ENCODE measurements at regions not wholly inside any gene's neighbourhood (a gene's known extent, or its start where the extent isn't known, plus 50 kb on each side); places are given as distances from the start of the nearest gene placed in this dataset.

GRCh38 chr3:83802801-83803200 is 1156.0 kb upstream of the CADM2 start:
- no peaks in the 10 kb centered on the region for H3K4me1 ChIP-seq (ENCODE audit: control insufficient read depth, extremely low read depth, insufficient read depth, low read length)
- no peaks in the 10 kb centered on the region for H3K79me2 ChIP-seq (ENCODE audit: control insufficient read depth, insufficient read depth, low read length)
- no peak for DNase-seq (ENCODE audit: low read depth in 2 of 2)
- H3K27me3 ChIP-seq (ENCODE audit: control insufficient read depth, insufficient read depth, low read length) = no peaks in the 10 kb centered on the region
- TF ChIP-seq, protein P1, sequence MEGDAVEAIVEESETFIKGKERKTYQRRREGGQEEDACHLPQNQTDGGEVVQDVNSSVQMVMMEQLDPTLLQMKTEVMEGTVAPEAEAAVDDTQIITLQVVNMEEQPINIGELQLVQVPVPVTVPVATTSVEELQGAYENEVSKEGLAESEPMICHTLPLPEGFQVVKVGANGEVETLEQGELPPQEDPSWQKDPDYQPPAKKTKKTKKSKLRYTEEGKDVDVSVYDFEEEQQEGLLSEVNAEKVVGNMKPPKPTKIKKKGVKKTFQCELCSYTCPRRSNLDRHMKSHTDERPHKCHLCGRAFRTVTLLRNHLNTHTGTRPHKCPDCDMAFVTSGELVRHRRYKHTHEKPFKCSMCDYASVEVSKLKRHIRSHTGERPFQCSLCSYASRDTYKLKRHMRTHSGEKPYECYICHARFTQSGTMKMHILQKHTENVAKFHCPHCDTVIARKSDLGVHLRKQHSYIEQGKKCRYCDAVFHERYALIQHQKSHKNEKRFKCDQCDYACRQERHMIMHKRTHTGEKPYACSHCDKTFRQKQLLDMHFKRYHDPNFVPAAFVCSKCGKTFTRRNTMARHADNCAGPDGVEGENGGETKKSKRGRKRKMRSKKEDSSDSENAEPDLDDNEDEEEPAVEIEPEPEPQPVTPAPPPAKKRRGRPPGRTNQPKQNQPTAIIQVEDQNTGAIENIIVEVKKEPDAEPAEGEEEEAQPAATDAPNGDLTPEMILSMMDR (conservative IDR thresholded peaks at IDR 0.05 in 1 of 2, IDR thresholded peaks at IDR 0.05 in 1 of 2; ENCODE audit: low read depth in 1 of 2, low read length in 2 of 2) = no peak
- no peak for TF ChIP-seq EZH2 (IDR thresholded peaks at IDR 0.05; ENCODE audit: low read length, missing control alignments)
- no peaks in the 10 kb centered on the region for H4K20me1 ChIP-seq (ENCODE audit: control insufficient read depth, extremely low read depth, insufficient read depth, low read length)
- no peak overlapping the region for H2AFZ ChIP-seq (ENCODE audit: low read length)
- no peaks in the 10 kb centered on the region for H3K9me3 ChIP-seq (ENCODE audit: control insufficient read depth, insufficient read depth, low read depth, low read length)
- no peak overlapping the region for H3K27ac ChIP-seq (ENCODE audit: insufficient read depth, low read length)
- H3K4me2 ChIP-seq (ENCODE audit: extremely low read depth, insufficient read depth, low read length) = no peak overlapping the region
- H3K4me3 ChIP-seq (replicated peaks in 1 of 4; ENCODE audit: control extremely low read depth in 1 of 4, insufficient read depth in 1 of 4, low read depth in 3 of 4, low read length in 4 of 4) = no peak overlapping the region
- H3K36me3 ChIP-seq (ENCODE audit: control insufficient read depth, insufficient read depth, low read length) = no peaks in the 10 kb centered on the region
- H3K9ac ChIP-seq (ENCODE audit: insufficient read depth, low read length) = no peak overlapping the region

DNA sequence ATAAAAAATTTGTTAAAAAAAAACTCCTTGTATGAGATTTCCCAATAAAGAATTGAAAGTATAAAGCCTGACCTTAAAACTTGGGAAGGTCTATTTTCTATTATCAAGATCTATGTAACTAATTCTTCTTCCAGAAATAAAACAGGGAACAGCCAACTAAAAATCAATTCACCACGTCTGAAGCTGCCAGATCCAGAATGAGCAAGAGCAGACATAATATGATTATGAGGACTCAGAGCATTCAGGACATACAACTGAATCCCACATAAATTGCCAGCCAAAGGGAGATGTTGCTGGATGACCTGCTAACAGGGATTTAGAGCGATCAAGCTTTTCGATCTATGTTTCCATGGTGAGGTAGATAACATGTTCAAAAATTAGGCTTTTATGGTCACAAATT is 1151.3 kb upstream of the CADM2 start:
- TF ChIP-seq EZH2 (IDR thresholded peaks at IDR 0.05; ENCODE audit: low read length, missing control alignments) = no peak
- TF ChIP-seq, protein P1 (conservative IDR thresholded peaks at IDR 0.05 in 1 of 2, IDR thresholded peaks at IDR 0.05 in 1 of 2; ENCODE audit: low read depth in 1 of 2, low read length in 2 of 2) = no peak
- no peak overlapping the region for H3K27ac ChIP-seq (ENCODE audit: insufficient read depth, low read length)

GRCh38 chr3:83813176-83813575 is 1145.6 kb upstream of the CADM2 start:
- Histone ChIP-seq H3K27ac (ENCODE audit: insufficient read depth, low read length) (no peak overlapping the region), H3K9me3 (ENCODE audit: control insufficient read depth, insufficient read depth, low read depth, low read length) (no peaks in the 10 kb centered on the region), H3K4me2 (ENCODE audit: extremely low read depth, insufficient read depth, low read length) (no peak overlapping the region), H3K27me3 (ENCODE audit: control insufficient read depth, insufficient read depth, low read length) (no peaks in the 10 kb centered on the region), H3K4me1 (ENCODE audit: control insufficient read depth, extremely low read depth, insufficient read depth, low read length) (no peaks in the 10 kb centered on the region), H4K20me1 (ENCODE audit: control insufficient read depth, extremely low read depth, insufficient read depth, low read length) (no peaks in the 10 kb centered on the region), H3K9ac (ENCODE audit: insufficient read depth, low read length) (no peak overlapping the region), H3K79me2 (ENCODE audit: control insufficient read depth, insufficient read depth, low read length) (no peaks in the 10 kb centered on the region), H2AFZ (ENCODE audit: low read length) (no peak overlapping the region), H3K4me3 (replicated peaks in 1 of 4; ENCODE audit: control extremely low read depth in 1 of 4, insufficient read depth in 1 of 4, low read depth in 3 of 4, low read length in 4 of 4) (no peak overlapping the region), H3K36me3 (ENCODE audit: control insufficient read depth, insufficient read depth, low read length) (no peaks in the 10 kb centered on the region)
- no peak for DNase-seq (ENCODE audit: low read depth in 2 of 2)
- TF ChIP-seq, protein P1 (conservative IDR thresholded peaks at IDR 0.05 in 1 of 2, IDR thresholded peaks at IDR 0.05 in 1 of 2; ENCODE audit: low read depth in 1 of 2, low read length in 2 of 2) = no peak
- no peak for TF ChIP-seq EZH2 (IDR thresholded peaks at IDR 0.05; ENCODE audit: low read length, missing control alignments)

More for the DNA sequence above, 1151.3 kb upstream of the CADM2 start:
- H3K9me3 ChIP-seq (ENCODE audit: control insufficient read depth, insufficient read depth, low read depth, low read length) = no peaks in the 10 kb centered on the region
- H3K27me3 ChIP-seq (ENCODE audit: control insufficient read depth, insufficient read depth, low read length) = no peaks in the 10 kb centered on the region
- no peaks in the 10 kb centered on the region for H3K4me1 ChIP-seq (ENCODE audit: control insufficient read depth, extremely low read depth, insufficient read depth, low read length)
- no peak for DNase-seq (ENCODE audit: low read depth in 2 of 2)
- no peaks in the 10 kb centered on the region for H4K20me1 ChIP-seq (ENCODE audit: control insufficient read depth, extremely low read depth, insufficient read depth, low read length)
- no peaks in the 10 kb centered on the region for H3K79me2 ChIP-seq (ENCODE audit: control insufficient read depth, insufficient read depth, low read length)
- no peak overlapping the region for H2AFZ ChIP-seq (ENCODE audit: low read length)
- H3K4me3 ChIP-seq (replicated peaks in 1 of 4; ENCODE audit: control extremely low read depth in 1 of 4, insufficient read depth in 1 of 4, low read depth in 3 of 4, low read length in 4 of 4) = no peak overlapping the region
- H3K36me3 ChIP-seq (ENCODE audit: control insufficient read depth, insufficient read depth, low read length) = no peaks in the 10 kb centered on the region
- H3K9ac ChIP-seq (ENCODE audit: insufficient read depth, low read length) = no peak overlapping the region
- no peak overlapping the region for H3K4me2 ChIP-seq (ENCODE audit: extremely low read depth, insufficient read depth, low read length)

Measured in fibroblast of lung (primary cell).